ENCODE measurements at regions not wholly inside any gene's neighbourhood (a gene's known extent, or its start where the extent isn't known, plus 50 kb on each side); places are given as distances from the start of the nearest gene placed in this dataset.

GRCh38 chr7:25562673-25563182 is 334.4 kb upstream of the NPVF start:
- ChIA-PET POLR2A (interaction anchor here (0.7 kb wide), 1 partner anchor 9 kb away, joined by 3 read pairs; no protein-coding TSS in a partner anchor), CTCF (interaction anchor here (1.0 to 6.6 kb wide), 6 partner anchors 12 to 303 kb away, joined by 3 to 137 read pairs (median 6); no protein-coding TSS in a partner anchor)
- H3K27ac ChIP-seq (ENCODE audit: low read depth, low read length), result no peak overlapping the region
- TF ChIP-seq CTCF (IDR thresholded peaks at IDR 0.05; ENCODE audit: low read depth, low read length), result no peak
- no peak overlapping the region for H3K4me3 ChIP-seq (ENCODE audit: low read depth, low read length)
- H3K9me3 ChIP-seq (ENCODE audit: control insufficient read depth, insufficient read depth, low read length), result no peaks in the 10 kb centered on the region
- H3K27me3 ChIP-seq (ENCODE audit: control insufficient read depth, insufficient read depth, low read length), result peaks cover 9% of the 10 kb centered on the region
- no peak for DNase-seq (ENCODE audit: low read depth, low spot score)

GRCh38 chr7:25565002-25565401 is 336.7 kb upstream of the NPVF start:
- no peak for TF ChIP-seq CTCF (IDR thresholded peaks at IDR 0.05; ENCODE audit: low read depth, low read length)
- ChIA-PET POLR2A (no interaction called here), CTCF (interaction anchor here (0.7 to 6.6 kb wide), 45 partner anchors 9 to 332 kb away, joined by 3 to 137 read pairs (median 4); no protein-coding TSS in a partner anchor)
- Histone ChIP-seq H3K9me3 (ENCODE audit: control insufficient read depth, insufficient read depth, low read length) (no peaks in the 10 kb centered on the region), H3K27me3 (ENCODE audit: control insufficient read depth, insufficient read depth, low read length) (peaks cover 9% of the 10 kb centered on the region), H3K27ac (ENCODE audit: low read depth, low read length) (no peak overlapping the region), H3K4me3 (ENCODE audit: low read depth, low read length) (no peak overlapping the region)
- no peak for DNase-seq (ENCODE audit: low read depth, low spot score)

- POLR2A ChIA-PET, result no interaction called here
- CTCF ChIA-PET, result interaction anchor here (0.6 to 6.6 kb wide), 74 partner anchors 9 to 1907 kb away, joined by 3 to 137 read pairs (median 4); partner anchors contain the start of gene NPVF
These were observed 337.7 kb upstream of the NPVF start for GRCh38 chr7:25565949-25566348.

GRCh38 chr7:25567430-25567829 is 339.1 kb upstream of the NPVF start:
- DNase-seq (ENCODE audit: low read depth, low spot score), result no peak
- no peak overlapping the region for H3K27ac ChIP-seq (ENCODE audit: low read depth, low read length)
- ChIA-PET CTCF (interaction anchor here (0.6 to 6.6 kb wide), 10 partner anchors 12 to 318 kb away, joined by 3 to 137 read pairs (median 24); no protein-coding TSS in a partner anchor), POLR2A (no interaction called here)
- H3K9me3 ChIP-seq (ENCODE audit: control insufficient read depth, insufficient read depth, low read length), result no peaks in the 10 kb centered on the region
- TF ChIP-seq CTCF (IDR thresholded peaks at IDR 0.05; ENCODE audit: low read depth, low read length), result no peak
- no peaks in the 10 kb centered on the region for H3K27me3 ChIP-seq (ENCODE audit: control insufficient read depth, insufficient read depth, low read length)
- H3K4me3 ChIP-seq (ENCODE audit: low read depth, low read length), result no peak overlapping the region

More at GRCh38 chr7:25565949-25566348, 337.7 kb upstream of the NPVF start:
- TF ChIP-seq CTCF (IDR thresholded peaks at IDR 0.05; ENCODE audit: low read depth, low read length), result peak; percentile 100
- H3K27me3 ChIP-seq (ENCODE audit: control insufficient read depth, insufficient read depth, low read length), result peaks cover 9% of the 10 kb centered on the region
- no peak overlapping the region for H3K4me3 ChIP-seq (ENCODE audit: low read depth, low read length)
- no peaks in the 10 kb centered on the region for H3K9me3 ChIP-seq (ENCODE audit: control insufficient read depth, insufficient read depth, low read length)
- DNase-seq (ENCODE audit: low read depth, low spot score), result peak; percentile 61
- no peak overlapping the region for H3K27ac ChIP-seq (ENCODE audit: low read depth, low read length)

GRCh38 chr7:25569765-25570164 is 341.5 kb upstream of the NPVF start:
- TF ChIP-seq CTCF (IDR thresholded peaks at IDR 0.05; ENCODE audit: low read depth, low read length), result no peak
- Histone ChIP-seq H3K4me3 (ENCODE audit: low read depth, low read length) (no peak overlapping the region), H3K9me3 (ENCODE audit: control insufficient read depth, insufficient read depth, low read length) (no peaks in the 10 kb centered on the region), H3K27ac (ENCODE audit: low read depth, low read length) (no peak overlapping the region), H3K27me3 (ENCODE audit: control insufficient read depth, insufficient read depth, low read length) (no peaks in the 10 kb centered on the region)
- POLR2A ChIA-PET, result no interaction called here
- no peak for DNase-seq (ENCODE audit: low read depth, low spot score)
- CTCF ChIA-PET, result interaction anchor here (0.9 to 1.5 kb wide), 3 partner anchors 9 to 310 kb away, joined by 3 to 5 read pairs (median 4); no protein-coding TSS in a partner anchor

Measured in AG04450 (cell line).